ENCODE measurements at regions not wholly inside any gene's neighbourhood (a gene's known extent, or its start where the extent isn't known, plus 50 kb on each side); places are given as distances from the start of the nearest gene placed in this dataset.

- no peak for TF ChIP-seq FOXP4 (CRISPR knock-in tag; IDR thresholded peaks at IDR 0.05)
- no peak for TF ChIP-seq CDX4 (CRISPR knock-in tag; IDR thresholded peaks at IDR 0.05; ENCODE audit: borderline replicate concordance)
- no peak for TF ChIP-seq NFATC4 (CRISPR knock-in tag; IDR thresholded peaks at IDR 0.05)
- TF ChIP-seq ZMAT4 (CRISPR knock-in tag; IDR thresholded peaks at IDR 0.05): no peak
- TF ChIP-seq AR (CRISPR knock-in tag; IDR thresholded peaks at IDR 0.05): no peak
- no peak for TF ChIP-seq KAT7 (CRISPR knock-in tag; IDR thresholded peaks at IDR 0.05; ENCODE audit: borderline replicate concordance)
- TF ChIP-seq ATF3 (CRISPR knock-in tag; conservative IDR thresholded peaks at IDR 0.05): no peak
- TF ChIP-seq ZSCAN18 (CRISPR knock-in tag; IDR thresholded peaks at IDR 0.05): no peak
Observed at GRCh38 chr7:10104292-10104691, 869.4 kb upstream of the PHF14 start (continued).

GRCh38 chr7:10106609-10107008 is 867.1 kb upstream of the PHF14 start:
- POLR2A ChIA-PET: no interaction called here
- no peaks in the 10 kb centered on the region for H3K9me3 Mint-ChIP-seq
- no peaks in the 10 kb centered on the region; the same call in 1 of the 2 replicates for H3K4me1 Mint-ChIP-seq
- H3K27ac Mint-ChIP-seq: no peak overlapping the region
- ATAC-seq: no peak
- H3K4me3 Mint-ChIP-seq: no peak overlapping the region
- no peak for DNase-seq (ENCODE audit: low spot score)
- H3K36me3 Mint-ChIP-seq: no peaks in the 10 kb centered on the region
- CTCF ChIA-PET: no interaction called here
- H3K27me3 Mint-ChIP-seq (ENCODE audit: low read depth): no peaks in the 10 kb centered on the region
- TF ChIP-seq ATF3 (CRISPR knock-in tag; conservative IDR thresholded peaks at IDR 0.05) (no peak), ZNF121 (CRISPR knock-in tag; IDR thresholded peaks at IDR 0.05) (no peak), GABPB1 (CRISPR knock-in tag; IDR thresholded peaks at IDR 0.05) (no peak), RORB (CRISPR knock-in tag; IDR thresholded peaks at IDR 0.05) (no peak), FOXP1 (CRISPR knock-in tag; IDR thresholded peaks at IDR 0.05; ENCODE audit: borderline replicate concordance) (no peak), ARID4B (CRISPR knock-in tag; IDR thresholded peaks at IDR 0.05; ENCODE audit: borderline replicate concordance) (no peak), CREB1 (CRISPR knock-in tag; IDR thresholded peaks at IDR 0.05) (no peak), TEAD4 (CRISPR knock-in tag; IDR thresholded peaks at IDR 0.05) (no peak), ETV6 (CRISPR knock-in tag; IDR thresholded peaks at IDR 0.05) (no peak), TEAD1 (CRISPR knock-in tag; IDR thresholded peaks at IDR 0.05) (no peak), ZNF281 (CRISPR knock-in tag; IDR thresholded peaks at IDR 0.05) (no peak), ATF2 (CRISPR knock-in tag; IDR thresholded peaks at IDR 0.05; ENCODE audit: borderline replicate concordance, low read depth) (no peak), ATF1 (CRISPR knock-in tag; IDR thresholded peaks at IDR 0.05) (no peak)

All from WTC11 (cell line).